Neural progenitor cell (in vitro differentiated cells): ENCODE measurements at regions not wholly inside any gene's neighbourhood (a gene's known extent, or its start where the extent isn't known, plus 50 kb on each side); places are given as distances from the start of the nearest gene placed in this dataset.

ENCODE experiments used
- EZH2 ChIP-seq: fragments of 200-600 bp; sonication (generic); IDR thresholded peaks from 2 replicates; pipeline ENCODE4 v1.6.1; 2017; ENCODE audit warnings: antibody characterized with exemption, mild to moderate bottlenecking, moderate library complexity
- EZH2phosphoT487 ChIP-seq: fragments of 200-600 bp; sonication (generic); IDR thresholded peaks from 2 replicates; pipeline ENCODE4 v1.6.1; 2017; ENCODE audit warnings: antibody characterized with exemption
- TF ChIP-seq, protein P1 (sequence below): fragments of 200-600 bp; sonication (generic); IDR thresholded peaks from 2 replicates; pipeline ENCODE4 v1.5.1; 2017; ENCODE audit warnings: antibody characterized with exemption, mild to moderate bottlenecking

DNA sequence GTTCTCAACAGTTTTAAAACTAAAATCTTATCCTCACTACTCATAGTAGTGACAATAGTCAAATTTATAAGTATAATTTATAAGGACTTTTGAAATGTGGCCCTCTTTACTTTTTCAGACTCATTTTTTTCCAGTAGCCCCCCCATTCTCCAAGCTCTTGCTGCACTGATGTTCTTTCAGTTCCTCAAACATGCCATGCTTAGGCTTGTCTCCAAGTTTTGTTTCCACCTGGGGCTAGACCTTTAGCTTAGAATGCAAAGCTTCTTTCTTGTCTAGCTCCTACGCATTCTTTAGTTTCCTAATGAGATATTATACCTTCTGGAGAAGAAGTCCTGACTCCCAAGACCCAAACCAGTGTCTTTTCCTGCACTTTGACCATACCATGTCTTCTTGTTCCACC is 222.6 kb downstream of the NOL4 start:
- TF ChIP-seq EZH2, result no peak
- TF ChIP-seq, protein P1, sequence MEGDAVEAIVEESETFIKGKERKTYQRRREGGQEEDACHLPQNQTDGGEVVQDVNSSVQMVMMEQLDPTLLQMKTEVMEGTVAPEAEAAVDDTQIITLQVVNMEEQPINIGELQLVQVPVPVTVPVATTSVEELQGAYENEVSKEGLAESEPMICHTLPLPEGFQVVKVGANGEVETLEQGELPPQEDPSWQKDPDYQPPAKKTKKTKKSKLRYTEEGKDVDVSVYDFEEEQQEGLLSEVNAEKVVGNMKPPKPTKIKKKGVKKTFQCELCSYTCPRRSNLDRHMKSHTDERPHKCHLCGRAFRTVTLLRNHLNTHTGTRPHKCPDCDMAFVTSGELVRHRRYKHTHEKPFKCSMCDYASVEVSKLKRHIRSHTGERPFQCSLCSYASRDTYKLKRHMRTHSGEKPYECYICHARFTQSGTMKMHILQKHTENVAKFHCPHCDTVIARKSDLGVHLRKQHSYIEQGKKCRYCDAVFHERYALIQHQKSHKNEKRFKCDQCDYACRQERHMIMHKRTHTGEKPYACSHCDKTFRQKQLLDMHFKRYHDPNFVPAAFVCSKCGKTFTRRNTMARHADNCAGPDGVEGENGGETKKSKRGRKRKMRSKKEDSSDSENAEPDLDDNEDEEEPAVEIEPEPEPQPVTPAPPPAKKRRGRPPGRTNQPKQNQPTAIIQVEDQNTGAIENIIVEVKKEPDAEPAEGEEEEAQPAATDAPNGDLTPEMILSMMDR, result no peak
- no peak for TF ChIP-seq EZH2phosphoT487
